DMS79 treated with DMSO at 0.1 percent for 48 hours (cell line): ENCODE measurements at regions not wholly inside any gene's neighbourhood (a gene's known extent, or its start where the extent isn't known, plus 50 kb on each side); places are given as distances from the start of the nearest gene placed in this dataset.

Experiments used
- DNase-seq: peaks from one replicate; lab custom pipeline; 2025; lab: John Stamatoyannopoulos, UW

DNA sequence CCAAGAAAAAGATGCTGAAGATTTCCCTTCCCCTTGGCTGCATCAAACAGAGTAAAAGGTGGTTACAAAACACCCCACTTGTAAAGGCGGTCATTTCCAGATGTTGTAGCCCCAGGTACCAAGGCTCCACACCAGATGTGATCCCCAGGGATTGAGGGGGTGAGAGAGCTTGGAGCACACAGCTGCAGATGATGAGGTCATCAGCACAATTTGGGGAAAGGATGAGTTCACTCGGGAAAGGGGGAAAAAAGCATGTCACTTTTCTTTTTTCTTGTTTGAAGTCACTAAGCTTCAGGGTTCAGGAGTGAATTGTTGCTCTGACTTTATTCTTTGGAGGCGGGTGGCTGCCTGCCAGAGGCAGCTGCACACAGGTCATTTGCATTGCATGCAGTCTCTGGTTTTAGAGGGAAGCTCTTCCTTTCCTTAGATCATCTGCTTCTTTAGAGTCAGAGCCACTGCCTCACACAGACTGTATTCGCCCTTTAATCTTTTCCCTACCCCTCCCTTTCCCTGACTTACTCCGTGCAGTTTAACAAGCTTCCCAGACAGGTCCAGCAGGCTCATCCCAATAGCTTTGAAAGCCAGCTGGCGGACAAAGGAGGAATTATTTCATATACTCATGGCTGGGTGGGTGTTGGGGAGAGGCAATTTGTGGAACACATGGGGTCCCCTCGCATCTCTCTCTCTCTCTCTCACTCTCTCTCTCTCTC is 409.3 kb upstream of the SLC24A2 start:
- no peak for DNase-seq

DNA sequence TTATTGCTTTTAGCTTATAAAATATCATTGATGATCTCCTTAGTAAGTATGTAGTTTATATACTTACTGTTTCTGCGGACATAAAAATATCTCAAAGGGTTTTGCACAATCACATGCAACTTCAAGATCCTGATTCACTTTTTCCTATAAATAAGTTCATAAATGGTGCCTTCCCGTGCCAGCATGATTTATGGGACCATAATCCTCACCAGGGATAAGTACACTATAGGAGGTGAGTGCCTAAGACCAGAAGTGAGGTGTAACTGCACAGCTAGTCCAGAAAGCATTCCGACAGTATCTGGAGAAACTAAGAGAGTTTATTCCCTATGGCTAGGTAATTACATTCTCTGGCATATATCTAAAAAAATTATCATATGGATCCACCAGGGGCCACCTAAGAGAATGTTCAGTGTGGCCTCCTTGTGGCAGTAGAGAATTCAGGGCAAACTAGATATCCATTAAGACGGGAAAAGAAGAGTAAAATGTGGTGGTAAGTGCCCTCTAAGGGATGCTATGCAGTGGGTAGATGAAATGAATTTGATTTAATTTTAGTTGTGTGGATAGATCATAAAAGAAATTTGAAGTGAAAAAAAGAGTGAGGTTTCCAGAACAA is 402.5 kb upstream of the SLC24A2 start:
- DNase-seq, result no peak

DNA sequence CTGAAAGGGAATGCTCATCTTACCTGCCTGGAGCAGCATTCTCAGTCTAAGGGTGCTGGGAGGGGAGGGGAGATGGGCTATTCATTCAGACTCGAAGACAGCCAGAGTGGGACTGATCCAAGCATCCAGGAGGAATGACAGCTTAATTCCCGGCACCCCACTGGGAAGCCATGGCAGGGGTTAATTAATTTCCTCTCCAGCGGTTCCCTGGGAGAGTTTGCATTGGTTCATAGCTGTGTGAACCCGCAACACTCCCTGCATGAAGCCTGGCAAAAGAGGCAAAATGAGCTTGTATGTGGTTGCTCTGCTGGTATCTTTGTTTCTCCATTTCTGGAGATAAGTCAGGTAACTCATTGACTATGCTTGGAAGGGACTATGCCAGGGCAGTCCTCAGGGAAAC is 401.0 kb upstream of the SLC24A2 start:
- no peak for DNase-seq

DNA sequence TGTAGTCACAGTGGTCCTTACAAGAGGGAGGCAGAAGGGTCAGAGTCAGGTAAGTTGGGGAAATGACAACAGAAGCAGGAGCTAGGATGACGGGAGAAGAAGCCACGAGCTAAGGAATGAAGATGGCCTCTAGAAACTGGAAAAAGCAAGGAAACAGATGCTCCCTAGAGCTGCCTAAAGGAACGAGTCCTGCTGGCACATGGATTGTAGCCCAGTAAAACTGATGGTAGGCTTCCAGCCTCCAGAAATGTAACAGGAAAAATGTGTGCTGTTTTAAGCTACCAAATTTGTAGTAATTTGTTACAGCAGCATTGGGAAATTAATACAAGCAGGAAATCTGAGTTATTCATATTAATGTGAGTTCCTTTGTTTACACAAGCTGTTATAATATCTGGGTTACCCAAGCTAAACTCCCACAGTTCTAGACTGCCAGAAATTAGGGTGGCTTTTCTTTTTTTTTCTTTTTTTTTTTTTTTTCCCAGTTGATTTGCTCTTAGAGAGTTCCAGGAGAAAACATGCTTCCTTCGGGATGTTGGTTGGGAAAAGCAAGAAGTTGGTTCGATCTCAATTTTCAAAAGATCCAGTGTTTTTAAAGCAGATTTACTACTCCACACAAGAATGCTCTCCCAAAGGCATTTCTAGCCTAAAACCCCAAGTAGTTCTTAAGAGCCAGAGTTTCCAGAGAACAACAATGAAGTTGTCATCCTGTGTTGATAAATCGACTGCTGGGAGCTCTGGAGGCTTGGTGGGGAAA is 400.0 kb upstream of the SLC24A2 start:
- DNase-seq, result no peak

DNA sequence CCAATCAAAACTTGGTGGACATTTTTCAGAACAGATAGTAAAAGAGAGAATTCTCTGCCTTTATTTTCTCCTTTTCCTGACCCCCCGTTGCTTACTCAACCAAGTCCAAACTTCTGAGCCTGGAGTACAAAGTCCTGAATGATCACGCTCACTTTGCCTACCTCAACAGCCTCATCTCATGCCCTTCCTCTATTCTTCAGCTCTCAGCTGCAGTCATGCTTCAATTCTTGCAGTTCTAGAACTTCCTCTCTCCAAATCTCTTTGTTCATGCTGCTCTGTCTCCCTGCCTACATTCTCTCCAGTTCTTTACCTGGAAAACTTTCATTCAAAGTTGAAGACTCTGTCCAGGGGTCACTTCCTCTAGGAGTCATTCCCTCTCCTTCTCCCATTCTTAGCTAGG is 398.5 kb upstream of the SLC24A2 start:
- DNase-seq, result no peak

DNA sequence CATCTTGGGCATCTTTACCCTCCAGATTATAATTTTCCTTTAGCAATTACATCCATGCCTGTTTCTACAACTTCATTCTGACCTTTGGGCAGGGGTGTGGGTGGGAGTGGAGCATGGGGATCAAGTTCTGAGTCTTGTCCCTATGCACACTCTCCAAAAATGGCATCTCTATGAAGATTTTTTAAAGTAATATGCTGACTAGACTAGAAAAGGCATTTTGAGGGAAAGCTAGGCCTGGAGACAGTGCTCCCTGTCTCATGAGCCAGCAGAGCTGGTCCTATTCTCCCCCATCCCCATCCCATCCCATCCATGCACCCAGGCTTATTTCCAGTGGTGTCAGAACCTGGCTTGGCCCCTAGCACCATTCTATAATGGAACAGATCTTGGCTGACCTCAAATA is 398.0 kb upstream of the SLC24A2 start:
- DNase-seq, result no peak

DNA sequence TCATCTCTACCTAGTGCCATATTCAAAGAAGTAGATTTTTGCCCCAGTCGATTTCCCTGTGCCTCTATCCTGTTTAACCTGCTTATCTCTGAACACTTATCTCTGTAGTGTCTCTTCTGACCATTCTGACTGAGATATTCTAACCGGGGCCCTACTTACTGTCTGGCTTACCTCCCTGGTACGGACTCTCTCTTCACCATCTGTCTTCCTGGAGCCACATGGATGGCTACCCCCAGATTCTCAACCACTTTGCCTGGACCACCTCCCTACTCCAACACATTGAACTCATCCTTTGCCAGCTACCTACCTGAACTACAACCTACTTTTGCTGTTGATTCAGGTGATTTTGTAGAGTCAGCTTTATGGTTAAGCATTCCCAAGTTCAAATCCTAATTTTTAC is 397.4 kb upstream of the SLC24A2 start:
- no peak for DNase-seq

DNA sequence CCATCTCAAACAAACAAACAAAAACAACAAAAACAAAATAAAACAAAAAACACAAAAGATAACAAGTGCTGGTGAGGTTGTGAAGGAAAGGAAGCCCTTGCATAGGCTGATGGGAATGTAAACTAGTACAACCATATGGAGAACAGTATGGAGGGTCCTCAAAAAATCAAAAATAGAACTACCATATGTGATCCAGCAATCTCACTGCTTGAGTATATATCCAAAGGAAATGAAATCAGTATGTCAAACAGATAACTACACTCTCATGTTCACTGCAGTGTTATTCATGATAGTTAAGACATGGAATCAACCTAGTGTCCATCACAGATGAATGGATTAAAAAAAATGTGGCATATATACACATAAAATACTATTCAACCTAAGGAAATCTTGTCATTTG is 395.7 kb upstream of the SLC24A2 start:
- no peak for DNase-seq

DNA sequence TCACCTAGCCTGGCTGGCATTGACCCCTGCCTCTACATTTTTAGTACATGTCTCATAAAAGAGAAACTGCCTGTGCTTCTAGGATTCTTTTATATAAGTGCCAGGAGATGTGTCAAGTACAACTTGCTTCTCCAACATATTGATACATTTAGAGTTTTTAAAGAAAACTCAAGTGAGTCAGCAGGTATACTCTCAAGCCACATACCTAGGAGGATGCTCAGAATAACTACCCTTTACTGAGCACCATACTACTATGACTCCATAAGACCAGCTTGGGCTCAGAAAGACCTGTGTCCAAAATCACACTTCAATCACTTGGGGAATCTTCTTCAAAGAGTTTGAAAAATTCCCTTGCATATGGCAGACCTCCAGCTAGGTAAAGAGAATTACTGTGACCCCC is 389.8 kb upstream of the SLC24A2 start:
- no peak for DNase-seq

DNA sequence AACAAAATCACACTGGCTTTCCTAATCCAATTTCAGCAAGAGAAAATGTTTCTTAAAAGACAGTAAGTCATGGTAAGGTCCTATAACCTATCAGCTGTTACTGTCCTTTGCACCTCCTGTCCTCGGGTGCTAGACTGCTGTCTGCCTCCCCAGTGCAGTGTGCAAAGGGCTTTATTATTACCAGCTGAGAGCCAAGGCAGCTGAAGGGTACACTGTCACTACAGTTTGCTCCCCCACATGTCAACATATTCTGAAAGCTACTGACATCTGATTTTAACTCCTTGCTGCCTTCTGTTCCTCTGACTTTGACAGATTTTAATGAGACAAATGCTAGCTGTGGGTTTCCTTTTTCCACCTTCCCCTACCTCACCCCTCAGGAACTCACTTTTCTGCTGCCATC is 389.4 kb upstream of the SLC24A2 start:
- no peak for DNase-seq

DNA sequence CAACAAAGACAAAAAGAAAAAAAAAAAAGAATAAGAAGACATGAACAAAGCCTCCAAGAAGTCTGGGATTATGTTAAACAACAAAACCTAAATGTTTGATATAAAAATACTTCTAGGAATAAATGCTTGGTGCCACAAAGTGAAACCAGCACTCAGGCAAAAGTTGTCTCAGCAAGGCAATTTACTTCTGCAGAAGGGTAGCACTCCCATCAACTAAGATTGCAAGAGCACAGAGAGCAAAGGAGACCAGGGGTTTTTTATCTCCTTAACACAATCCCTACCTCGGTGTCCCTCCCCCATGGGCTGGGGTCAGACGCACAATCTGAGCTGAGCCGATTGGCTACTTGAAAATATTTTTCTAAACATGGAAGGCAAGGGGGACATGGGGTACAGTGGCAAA is 381.3 kb upstream of the SLC24A2 start:
- no peak for DNase-seq

DNA sequence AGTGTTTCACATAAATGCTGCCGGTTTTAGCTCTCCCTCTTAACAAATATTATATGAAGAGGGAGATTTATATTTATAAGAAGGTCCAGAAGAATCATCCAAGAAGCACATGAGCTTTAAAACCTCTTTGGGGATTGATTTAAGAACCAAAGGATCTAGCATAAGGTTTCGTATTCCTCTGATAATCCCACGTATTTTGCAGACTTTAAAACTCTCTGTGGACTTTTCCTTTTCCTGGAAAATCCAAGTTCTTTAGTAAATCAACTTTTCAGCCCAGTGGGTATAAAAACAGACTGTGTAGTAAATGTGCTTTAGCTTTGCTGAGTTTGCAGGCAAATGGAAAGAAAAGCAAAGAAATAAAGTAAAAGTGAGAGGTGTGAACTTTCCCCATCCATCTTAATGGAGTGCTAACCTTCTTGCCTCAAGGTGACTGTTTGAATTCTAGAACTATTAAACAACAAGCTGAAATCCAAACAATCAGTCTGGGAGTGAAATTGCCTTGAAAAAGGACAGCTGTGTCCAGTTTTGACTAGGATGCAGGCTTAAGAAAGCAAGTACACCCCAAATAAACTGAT is 363.4 kb upstream of the SLC24A2 start:
- no peak for DNase-seq

DNA sequence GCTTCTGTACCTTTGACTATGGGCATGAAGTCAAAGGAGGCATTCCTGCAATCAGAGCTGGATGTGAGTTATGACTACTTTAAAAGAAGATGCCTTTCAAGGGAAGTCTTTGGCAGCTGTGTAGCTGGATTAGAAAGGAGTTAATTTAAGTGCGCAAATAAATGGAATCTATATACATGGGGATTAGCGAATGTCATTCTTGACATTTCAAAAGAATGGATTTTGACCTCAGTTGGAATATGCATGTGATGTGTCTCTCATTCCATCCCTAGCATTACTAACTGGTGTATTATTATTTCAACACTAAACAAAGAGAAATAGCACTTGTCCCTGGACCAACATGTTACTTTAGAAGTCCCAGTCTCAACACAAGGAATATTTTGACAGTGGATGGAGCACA is 359.6 kb upstream of the SLC24A2 start:
- no peak for DNase-seq

DNA sequence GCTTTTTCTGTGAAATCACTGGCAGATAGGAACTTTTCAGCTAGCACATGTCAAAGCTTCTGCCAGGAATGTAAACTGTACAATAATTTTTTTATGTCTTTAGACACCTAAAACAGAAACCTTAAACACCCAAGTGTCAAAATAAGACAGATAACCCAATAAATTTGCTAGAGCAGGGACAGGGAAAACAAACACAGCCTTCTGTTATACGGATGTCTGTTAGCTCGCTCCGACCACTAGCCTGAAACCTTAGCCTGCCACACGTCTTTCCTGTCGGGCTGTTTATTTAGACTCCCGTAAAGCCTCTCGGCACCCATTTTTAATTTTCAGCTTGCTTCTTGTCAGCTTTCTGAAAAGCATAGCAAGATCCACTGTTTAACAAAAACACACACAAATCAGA is 355.4 kb upstream of the SLC24A2 start:
- no peak for DNase-seq

DNA sequence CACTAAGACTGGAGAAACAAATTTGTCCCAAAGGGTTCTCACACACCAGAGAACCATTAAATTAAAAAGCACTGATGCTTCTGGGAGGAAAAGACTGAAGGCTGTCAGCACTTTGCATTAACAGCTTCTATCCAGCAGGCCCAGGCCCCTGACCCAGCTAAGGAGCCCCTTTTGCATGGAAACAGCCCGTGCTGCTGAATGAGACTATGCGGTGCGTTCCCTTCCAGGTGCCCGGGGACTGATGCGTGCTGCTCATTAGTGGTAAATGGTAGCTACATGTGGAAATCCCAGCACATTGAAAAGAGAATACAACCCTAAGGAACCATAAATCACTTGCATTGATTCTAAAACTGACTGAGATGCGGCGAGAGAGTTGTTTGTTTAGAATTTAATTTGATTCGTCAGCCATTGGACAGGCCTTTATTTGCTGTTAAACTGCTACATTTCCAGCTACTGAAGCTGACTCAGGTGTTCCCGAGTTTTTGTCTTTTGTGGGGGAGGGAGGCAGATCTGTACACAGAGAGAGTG is 351.0 kb upstream of the SLC24A2 start:
- no peak for DNase-seq

DNA sequence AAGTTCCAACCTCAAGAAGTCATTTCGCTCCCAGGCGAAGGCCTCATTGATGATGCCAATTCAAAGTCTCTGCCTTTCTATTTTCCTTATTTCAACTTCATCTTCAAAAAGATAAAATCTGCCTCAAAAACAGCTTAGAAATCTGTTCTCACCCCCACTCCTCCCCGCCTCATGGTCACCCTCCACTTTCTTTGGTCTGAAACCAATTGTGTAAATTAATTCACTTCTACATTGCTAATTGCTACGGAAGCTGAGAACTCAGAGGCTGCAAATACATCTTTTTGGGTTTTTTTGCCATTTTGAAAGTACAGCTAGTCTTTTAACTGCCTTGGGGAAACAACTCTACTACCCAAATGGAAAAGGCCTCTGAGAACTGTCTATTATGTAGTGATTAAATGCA is 350.0 kb upstream of the SLC24A2 start:
- DNase-seq, result no peak

DNA sequence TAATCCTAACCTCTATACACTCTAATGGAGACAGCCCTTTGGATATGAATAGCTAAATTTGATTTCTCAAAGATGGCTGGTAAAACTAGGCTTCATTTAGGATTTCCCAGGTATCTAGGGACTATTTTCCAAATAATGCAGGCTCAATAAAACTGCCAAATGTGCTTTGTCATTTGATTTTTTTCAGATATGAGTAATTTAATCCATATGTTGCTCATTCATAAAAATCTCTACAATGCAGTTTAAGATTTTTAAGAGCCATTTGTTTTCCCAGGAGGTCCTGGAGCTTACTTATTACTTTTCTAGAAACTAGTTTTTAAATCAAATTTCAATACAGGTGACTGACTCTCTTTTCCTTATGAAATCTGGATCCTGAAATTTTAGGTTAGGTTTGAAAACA is 349.3 kb upstream of the SLC24A2 start:
- DNase-seq, result no peak

DNA sequence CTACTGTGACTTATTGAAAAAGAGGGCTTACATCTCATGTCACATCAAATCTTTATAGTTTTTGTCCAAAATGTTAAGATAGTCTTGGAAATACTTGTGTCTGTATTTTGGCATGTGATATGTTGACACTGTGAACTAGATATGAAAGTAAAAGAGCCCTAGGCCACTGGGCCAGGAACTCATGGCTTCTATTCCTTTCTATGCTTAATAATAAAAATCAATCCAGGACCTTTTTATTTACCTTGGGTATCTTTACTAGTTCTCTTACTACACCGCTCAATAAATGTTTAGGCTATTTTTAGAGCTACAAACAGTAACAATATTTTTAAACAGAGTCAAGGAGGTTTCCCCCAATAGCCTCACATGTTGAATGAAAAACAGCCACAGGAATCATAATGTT is 348.6 kb upstream of the SLC24A2 start:
- DNase-seq, result no peak

DNA sequence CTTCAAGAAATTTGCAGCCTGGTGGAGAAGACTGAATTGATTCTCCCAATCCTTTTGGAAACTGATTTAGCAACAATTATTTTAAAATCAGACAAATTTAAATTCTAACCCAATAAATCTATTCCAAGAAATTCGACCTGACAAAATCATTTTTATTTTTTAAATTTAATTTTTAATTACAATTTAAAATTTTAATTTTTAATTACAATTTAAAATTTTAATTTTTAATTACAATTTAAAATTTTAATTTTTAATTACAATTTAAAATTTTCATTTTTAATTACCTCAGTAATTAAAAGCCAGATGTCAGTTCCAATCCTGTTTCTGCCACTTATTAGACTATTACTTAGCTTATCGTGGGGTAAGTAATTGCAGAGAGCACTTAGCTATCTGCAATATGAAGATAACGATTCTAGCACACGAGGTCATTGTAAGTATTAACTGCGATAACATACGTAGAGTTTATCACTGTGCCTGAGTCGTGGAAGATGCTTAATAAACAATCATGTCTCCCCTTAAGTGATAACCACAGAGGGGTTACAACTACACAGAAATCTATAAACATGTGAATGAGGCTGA is 346.4 kb upstream of the SLC24A2 start:
- DNase-seq, result no peak

DNA sequence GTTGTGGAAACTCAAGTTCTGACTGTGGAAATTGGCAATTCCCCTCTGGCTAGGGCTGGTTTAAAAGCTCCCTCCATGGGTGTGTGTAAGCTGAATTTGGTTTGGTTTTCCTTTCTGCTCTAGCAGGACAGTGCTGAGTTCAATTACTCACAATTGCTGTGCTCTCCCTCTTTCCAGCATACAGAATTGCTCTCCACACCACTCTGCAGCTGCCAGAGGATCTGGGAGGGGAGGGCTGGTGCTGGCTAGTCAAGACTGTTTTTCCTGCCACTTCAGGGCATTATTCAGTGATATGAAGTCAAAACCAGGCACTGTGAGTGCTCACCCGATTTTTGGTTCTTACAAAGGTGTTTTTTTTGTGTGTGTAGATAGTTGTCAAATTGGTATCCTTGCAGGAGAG is 336.9 kb upstream of the SLC24A2 start:
- DNase-seq, result no peak

DNA sequence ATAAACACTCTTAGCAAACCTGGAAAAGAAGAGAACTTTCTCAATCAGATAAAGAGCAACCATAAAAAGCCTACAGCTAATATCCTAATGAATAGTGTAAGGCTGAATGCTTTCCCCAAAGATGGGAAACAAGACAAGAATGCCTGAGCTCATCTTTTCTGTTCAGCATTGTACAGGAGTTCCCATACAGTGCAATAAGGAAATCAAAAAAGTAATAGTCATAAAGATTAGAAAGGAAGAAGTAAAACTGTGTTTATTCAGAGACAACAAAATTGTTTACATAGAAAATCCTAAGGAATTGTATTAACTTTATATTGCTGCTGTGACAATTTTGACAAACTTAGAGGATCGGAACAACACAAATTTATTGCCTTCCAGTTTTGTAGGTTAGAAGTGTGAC is 330.7 kb upstream of the SLC24A2 start:
- DNase-seq, result no peak

DNA sequence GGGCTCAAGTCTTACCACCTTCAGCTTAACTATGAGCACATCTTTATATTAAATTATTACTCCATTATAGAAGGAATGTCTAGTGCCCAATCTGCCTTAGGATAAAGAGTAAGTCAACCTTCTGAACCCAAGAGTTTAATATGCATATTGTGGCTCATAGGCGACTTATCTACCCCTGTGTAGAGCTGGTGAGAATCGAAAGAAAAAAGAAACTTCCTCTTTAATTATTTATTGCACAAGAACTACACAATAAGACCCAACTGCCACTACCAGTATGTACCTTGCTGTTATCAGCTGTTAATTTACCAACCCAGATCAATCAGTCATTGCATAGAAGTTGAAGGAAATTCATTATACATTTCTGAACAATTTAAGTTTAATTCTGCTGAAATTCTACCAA is 329.1 kb upstream of the SLC24A2 start:
- DNase-seq, result no peak

DNA sequence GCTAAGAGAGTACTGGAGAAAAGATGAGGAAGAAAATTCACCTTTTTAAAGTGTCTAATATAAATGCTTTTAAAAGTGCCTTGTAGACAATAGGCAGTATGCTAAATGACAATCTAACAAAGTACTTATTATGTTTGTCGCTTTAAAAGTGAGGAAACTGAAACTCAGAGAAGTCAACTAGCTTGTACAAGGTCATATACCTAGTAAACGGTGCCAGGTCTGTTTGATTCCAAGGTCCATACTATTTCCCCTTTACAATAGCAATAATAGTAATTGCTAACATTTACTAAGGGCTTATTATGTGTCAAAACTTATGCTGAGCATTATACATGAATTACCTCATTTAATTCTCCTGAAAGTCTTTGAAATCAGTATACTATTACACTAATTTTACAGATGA is 328.6 kb upstream of the SLC24A2 start:
- DNase-seq, result no peak
